ENCODE measurements at regions not wholly inside any gene's neighbourhood (a gene's known extent, or its start where the extent isn't known, plus 50 kb on each side); places are given as distances from the start of the nearest gene placed in this dataset.
"Not testable (repeated sequence)": the region's sequence is repeated elsewhere in the genome, so short reads cannot be mapped to it uniquely, and the experiment has no call there.

- H3K36me3 ChIP-seq (replicated peaks) = no peaks in the 10 kb centered on the region
Observed at GRCh38 chr7:51611937-51612336, 295.3 kb upstream of the COBL start.

GRCh38 chr7:51607447-51607846 is 290.8 kb upstream of the COBL start:
- Histone ChIP-seq H3K4me3 (ENCODE audit: low read depth, low read length) (no peak overlapping the region), H3K27ac (no peak overlapping the region), H3K27me3 (replicated peaks) (no peaks in the 10 kb centered on the region), H3K36me3 (replicated peaks) (no peaks in the 10 kb centered on the region)
- no peak for TF ChIP-seq CTCF (IDR thresholded peaks at IDR 0.05; ENCODE audit: low read depth, low read length, missing control alignments)
- no peak for DNase-seq
- in situ Hi-C loops (cut with HindIII; ENCODE audit: low pct_ligation_motif_present, low sequenced_read_pairs) = no loop called here

More at GRCh38 chr7:51611937-51612336, 295.3 kb upstream of the COBL start:
- no peaks in the 10 kb centered on the region for H3K27me3 ChIP-seq (replicated peaks)
- no peak for DNase-seq
- in situ Hi-C loops (cut with HindIII; ENCODE audit: low pct_ligation_motif_present, low sequenced_read_pairs) = no loop called here
- H3K4me3 ChIP-seq (ENCODE audit: low read depth, low read length) = no peak overlapping the region
- no peak for TF ChIP-seq CTCF (IDR thresholded peaks at IDR 0.05; ENCODE audit: low read depth, low read length, missing control alignments)
- H3K27ac ChIP-seq = no peak overlapping the region

- TF ChIP-seq CTCF (IDR thresholded peaks at IDR 0.05; ENCODE audit: low read depth, low read length, missing control alignments) = no peak
- H3K36me3 ChIP-seq (replicated peaks) = no peaks in the 10 kb centered on the region
- H3K27ac ChIP-seq = no peak overlapping the region
- in situ Hi-C loops (cut with HindIII; ENCODE audit: low pct_ligation_motif_present, low sequenced_read_pairs) = no loop called here
- H3K4me3 ChIP-seq (ENCODE audit: low read depth, low read length) = no peak overlapping the region
- no peaks in the 10 kb centered on the region for H3K27me3 ChIP-seq (replicated peaks)
- DNase-seq = no peak
Observed at GRCh38 chr7:51606601-51607154, 290.1 kb upstream of the COBL start.

- Histone ChIP-seq H3K27me3 (replicated peaks) (no peaks in the 10 kb centered on the region), H3K27ac (no peak overlapping the region), H3K36me3 (replicated peaks) (no peaks in the 10 kb centered on the region), H3K4me3 (ENCODE audit: low read depth, low read length) (no peak overlapping the region)
- no peak for DNase-seq
- TF ChIP-seq CTCF (IDR thresholded peaks at IDR 0.05; ENCODE audit: low read depth, low read length, missing control alignments) = no peak
- in situ Hi-C loops (cut with HindIII; ENCODE audit: low pct_ligation_motif_present, low sequenced_read_pairs) = no loop called here
Observed at GRCh38 chr7:51602376-51602775, 285.8 kb upstream of the COBL start.

GRCh38 chr7:51601461-51601860 is 284.9 kb upstream of the COBL start:
- no peak for TF ChIP-seq CTCF (IDR thresholded peaks at IDR 0.05; ENCODE audit: low read depth, low read length, missing control alignments)
- in situ Hi-C loops (cut with HindIII; ENCODE audit: low pct_ligation_motif_present, low sequenced_read_pairs) = no loop called here
- Histone ChIP-seq H3K4me3 (ENCODE audit: low read depth, low read length) (no peak overlapping the region), H3K36me3 (replicated peaks) (no peaks in the 10 kb centered on the region), H3K27ac (no peak overlapping the region), H3K27me3 (replicated peaks) (no peaks in the 10 kb centered on the region)
- DNase-seq = no peak

GRCh38 chr7:51599935-51600334 is 283.3 kb upstream of the COBL start:
- H3K36me3 ChIP-seq (replicated peaks); H3K4me3 ChIP-seq (ENCODE audit: low read depth, low read length); H3K27ac ChIP-seq; in situ Hi-C loops (cut with HindIII; ENCODE audit: low pct_ligation_motif_present, low sequenced_read_pairs); DNase-seq; H3K27me3 ChIP-seq (replicated peaks): not testable (repeated sequence)

Data from brain microvascular endothelial cell (primary cell).